ENCODE measurements at regions not wholly inside any gene's neighbourhood (a gene's known extent, or its start where the extent isn't known, plus 50 kb on each side); places are given as distances from the start of the nearest gene placed in this dataset.

DNA sequence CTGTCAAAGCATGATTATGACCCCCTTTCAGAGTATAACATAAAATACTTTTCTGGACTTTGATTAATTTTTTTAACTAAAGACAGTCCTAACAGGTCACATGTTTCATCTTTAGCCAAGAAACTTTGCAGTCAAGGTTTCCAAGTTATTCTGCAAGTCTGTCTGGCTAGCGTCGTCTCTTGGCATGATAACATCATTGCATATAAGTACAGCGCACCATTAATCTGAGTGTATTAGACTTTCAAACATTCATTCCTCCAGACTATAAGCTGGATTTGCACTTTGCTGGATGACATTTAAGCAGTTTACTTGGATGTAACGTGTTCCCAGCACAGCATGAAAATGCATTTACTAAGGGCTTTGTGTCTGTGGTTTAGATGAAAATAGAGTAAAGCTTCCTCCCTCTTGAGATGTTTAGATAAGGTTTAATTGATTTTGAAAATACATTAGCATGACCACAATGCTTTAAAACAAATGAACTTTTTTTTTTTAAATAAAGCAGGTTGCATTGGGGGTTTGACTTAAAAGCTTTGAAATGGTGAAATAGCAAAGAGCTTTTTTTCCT, 349.0 kb upstream of the MTPN start:
- TF ChIP-seq, protein P1, sequence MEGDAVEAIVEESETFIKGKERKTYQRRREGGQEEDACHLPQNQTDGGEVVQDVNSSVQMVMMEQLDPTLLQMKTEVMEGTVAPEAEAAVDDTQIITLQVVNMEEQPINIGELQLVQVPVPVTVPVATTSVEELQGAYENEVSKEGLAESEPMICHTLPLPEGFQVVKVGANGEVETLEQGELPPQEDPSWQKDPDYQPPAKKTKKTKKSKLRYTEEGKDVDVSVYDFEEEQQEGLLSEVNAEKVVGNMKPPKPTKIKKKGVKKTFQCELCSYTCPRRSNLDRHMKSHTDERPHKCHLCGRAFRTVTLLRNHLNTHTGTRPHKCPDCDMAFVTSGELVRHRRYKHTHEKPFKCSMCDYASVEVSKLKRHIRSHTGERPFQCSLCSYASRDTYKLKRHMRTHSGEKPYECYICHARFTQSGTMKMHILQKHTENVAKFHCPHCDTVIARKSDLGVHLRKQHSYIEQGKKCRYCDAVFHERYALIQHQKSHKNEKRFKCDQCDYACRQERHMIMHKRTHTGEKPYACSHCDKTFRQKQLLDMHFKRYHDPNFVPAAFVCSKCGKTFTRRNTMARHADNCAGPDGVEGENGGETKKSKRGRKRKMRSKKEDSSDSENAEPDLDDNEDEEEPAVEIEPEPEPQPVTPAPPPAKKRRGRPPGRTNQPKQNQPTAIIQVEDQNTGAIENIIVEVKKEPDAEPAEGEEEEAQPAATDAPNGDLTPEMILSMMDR (conservative IDR thresholded peaks at IDR 0.05): no peak
- TF ChIP-seq EZH2 (IDR thresholded peaks at IDR 0.05; ENCODE audit: low read depth): no peak

Measured in PC-9 (cell line).